SK-N-DZ (cell line): ENCODE measurements at regions not wholly inside any gene's neighbourhood (a gene's known extent, or its start where the extent isn't known, plus 50 kb on each side); places are given as distances from the start of the nearest gene placed in this dataset.
"Not testable (repeated sequence)": the region's sequence is repeated elsewhere in the genome, so short reads cannot be mapped to it uniquely, and the experiment has no call there.

ENCODE experiments used
- DNase-seq: peaks from one replicate; pipeline ENCODE4 v3.0.0-alpha.2; 2015; ENCODE audit warnings: low spot score

DNA sequence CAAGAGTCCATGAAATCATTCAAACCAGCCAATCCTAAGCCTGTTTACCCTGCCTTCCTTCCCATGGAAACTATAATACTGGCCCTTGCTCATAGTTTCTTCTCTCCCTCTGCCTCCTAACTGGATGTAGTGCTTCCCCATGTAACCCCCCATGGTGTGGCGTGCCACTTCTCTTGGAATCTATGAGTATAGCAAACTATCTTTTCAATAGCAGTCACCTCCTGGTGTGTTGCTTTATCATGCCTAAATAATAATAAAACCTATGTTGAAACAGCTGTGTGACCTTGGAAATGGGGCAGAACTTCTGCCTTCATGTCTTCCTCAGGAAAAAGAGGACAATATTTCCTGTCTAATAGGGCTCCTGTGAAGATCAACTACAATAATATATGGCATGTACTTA, 234.8 kb upstream of the EDNRA start:
- DNase-seq = no peak

DNA sequence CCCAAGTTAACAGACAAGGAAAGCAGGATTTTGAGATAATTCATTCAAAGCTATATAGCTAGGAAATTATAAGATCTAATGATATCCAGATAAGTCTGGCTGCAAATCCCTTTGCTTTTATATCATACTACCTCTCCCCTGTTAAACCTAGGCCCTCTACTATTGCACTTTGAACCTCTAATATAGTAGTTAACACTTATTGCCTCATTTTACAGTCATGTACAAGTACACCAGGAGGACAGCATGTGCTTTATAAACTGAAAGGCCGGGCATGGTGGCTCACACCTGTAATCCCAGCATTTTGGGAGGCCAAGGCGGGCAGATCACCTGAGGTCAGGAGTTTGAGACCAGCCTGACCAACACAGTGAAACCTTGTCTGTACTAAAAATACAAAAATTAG, 234.4 kb upstream of the EDNRA start:
- DNase-seq = not testable (repeated sequence)

DNA sequence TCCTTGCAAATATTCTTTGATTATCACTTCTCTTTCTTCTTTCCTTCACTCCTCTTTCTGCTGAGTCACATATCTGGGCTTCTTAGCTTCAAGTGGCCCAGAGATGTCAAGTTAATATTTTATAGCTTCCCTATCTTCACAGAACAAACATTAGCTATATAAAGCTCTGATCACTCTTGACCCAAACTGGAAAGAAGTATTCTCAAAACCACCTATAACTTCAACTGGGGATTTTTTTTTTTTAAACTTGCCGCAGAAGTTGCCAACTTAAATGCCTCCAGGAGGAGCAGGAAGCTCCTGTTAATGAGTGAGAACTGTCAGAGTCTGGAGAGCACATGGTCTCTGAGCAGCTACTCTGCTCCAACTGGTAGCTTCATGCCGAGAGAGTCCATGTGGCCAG, 233.3 kb upstream of the EDNRA start:
- no peak for DNase-seq

DNA sequence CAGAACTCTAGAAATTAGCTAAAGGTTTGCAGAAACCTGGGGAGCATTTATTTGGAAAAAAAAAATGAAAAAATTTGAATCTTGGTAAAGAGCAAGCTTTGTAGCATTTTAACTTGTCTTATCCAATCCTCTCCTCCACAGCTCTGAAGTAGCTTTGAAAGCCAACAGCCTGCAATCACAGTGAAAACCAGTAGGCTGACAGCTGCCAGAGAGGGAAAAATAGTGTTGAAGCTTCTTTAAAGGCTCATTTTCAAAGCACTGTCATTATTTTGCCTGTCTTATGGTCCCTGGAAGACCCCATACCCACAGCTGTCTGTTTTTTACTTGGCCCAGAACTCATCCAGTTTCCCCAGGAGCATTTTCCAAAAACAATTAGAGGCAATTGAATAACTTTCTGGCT, 230.8 kb upstream of the EDNRA start:
- DNase-seq = no peak

DNA sequence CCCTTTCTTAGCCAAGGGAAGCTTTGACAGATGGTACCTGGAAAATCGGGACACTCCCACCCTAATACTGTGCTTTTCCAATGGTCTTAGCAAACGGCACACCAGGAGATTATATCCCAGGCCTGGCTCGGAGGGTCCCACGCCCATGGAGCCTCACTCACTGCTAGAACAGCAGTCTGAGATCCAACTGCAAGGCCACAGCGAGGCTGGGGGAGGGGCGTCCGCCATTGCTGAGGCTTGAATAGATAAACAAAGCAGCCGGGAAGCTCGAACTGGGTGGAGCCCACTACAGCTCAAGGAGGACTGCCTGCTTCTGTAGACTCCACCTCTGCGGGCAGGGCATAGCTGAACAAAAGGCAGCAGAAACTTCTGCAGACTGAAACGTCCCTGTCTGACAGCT, 225.6 kb upstream of the EDNRA start:
- DNase-seq = not testable (repeated sequence)

DNA sequence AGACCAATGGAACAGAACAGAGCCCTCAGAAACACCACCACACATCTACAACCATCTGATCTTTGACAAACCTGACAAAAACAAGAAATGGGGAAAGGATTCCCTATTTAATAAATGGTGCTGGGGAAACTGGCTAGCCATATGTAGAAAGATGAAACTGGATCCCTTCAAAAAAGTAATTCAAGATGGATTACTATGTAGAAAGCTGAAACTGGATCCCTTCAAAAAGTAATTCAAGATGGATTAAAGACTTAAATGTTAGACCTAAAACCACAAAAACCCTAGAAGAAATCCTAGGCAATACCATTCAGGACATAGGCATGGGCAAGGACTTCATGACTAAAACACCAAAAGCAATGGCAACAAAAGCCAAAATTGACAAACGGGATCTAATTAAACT, 221.6 kb upstream of the EDNRA start:
- not testable (repeated sequence) for DNase-seq

DNA sequence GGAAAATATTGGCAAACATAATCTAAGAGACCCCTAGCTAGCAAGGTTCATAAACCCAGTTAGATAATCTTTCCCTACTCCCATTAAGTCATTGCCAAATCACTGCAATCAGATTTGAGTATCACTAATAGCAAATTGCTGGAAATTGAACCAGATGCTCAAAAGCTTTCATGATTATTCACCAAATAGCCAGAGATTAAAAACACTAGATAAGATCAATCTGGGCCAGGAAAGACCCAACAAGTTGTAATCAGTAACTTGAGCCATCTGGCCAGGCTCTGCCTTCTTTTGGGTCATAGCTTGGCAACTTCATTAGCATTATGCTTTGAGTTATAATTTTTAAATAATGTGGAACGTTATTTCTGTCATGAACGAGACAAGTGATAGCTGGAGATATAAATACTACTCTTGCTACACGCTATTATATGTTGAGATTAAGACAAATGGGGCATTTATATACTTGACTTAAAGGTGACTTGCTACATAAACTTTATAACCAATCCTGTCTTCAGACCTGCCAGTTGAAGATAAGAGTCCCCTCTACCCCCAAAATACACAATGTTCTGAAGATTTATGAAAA, 196.6 kb upstream of the EDNRA start:
- DNase-seq = no peak

DNA sequence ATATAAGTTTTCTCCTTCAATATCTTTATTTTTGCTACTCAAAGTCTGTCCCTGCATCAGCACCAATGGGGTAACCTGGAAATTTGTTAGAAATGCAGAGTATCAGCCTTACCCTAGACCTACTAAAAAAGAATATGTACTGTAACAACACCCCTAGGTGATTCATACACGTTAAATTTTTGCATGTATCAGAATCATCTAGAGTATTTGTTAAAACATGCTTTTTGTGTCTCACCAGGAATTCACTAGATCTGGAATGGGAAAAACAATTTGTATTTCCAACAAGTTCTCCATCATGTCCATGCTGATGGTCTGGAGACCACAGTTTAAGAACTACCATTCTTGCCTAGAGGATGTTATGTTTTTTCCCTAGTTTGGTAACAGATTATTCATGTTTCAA, 196.0 kb upstream of the EDNRA start:
- DNase-seq = no peak

DNA sequence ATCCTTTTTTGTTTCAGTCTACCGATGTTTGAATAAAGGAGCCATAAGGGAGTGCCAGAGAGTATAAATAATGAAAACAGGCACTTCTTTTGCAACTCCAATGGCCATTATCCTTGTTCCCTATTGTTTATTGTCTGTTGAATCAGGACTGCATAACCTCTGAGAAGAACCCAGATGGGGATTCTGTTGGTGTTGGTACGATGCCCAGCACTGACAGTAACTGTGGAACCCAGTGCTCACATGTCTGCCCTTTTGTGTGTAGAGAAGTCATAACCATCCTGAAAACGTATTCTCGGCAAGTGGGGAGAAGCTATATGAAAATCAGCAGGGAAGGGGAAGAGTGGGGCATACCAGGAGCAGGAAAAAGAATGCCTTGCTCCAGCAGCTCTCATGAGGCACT, 195.1 kb upstream of the EDNRA start:
- DNase-seq = no peak

DNA sequence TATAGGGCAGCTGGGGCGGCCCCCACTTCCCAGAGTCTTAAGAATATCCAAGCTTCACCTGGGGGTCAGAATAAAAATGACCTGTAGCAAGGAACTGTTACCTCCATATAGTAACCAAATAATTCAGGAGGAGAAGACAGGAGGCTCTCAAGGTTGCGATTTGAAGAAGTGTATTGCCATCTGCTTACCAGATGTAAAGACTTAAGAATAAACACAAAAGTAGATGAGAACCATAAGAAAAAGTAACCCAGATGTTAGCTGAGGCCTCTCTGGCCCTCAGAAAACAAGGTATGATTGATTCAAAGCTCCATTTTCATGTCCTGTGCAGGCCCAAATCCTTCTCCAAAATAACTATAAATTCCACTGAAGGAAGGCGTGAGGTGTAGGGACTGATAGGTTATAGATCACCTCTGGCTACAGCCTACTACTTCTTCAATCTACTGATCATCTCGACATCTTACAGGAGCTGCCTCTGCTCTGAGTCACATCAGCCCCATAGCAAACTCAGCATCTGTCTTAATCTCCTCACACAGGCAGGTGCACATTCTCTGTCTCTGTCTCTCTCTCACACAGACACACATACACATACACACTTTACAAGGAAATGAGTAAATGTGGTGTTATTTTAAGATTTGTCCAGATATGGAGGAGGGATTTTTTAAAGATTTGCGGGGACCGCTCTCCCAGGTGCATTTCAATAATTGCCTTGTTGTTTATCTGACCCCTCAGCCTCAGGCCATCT, 193.9 kb upstream of the EDNRA start:
- no peak for DNase-seq

DNA sequence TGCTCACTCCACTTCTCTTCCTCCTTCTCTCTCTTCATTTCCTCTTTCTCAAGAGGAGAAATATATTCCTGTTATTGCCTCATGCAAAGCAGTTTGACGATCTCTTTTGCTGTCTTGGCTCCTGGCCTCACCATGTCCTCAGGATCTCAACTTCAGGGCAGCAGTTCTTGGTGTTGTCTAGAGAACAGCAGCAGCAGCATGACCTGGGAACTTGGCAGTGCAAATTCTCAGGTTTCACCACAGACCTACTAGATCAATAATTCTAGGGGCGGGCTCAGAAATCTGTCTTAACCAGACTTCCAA, 193.4 kb upstream of the EDNRA start:
- no peak for DNase-seq

DNA sequence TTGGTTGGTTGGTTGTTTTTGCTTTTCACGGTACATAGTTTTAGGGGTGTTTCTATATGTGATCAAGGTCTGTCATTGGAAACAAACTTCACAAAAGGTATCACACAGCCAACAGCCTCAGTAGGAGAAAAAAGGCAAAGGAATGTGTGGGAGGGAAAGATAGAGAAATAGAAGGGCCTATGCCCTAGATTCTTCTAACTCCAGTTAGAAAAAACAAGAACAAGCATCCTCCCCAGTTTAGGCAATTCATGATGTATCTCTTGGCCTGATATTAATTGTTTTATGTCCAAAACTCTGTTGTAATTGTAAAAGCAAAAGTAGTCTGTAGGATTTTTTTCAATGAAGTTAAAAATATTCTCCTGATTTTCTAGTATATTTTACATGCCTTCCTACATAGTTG, 192.4 kb upstream of the EDNRA start:
- no peak for DNase-seq

DNA sequence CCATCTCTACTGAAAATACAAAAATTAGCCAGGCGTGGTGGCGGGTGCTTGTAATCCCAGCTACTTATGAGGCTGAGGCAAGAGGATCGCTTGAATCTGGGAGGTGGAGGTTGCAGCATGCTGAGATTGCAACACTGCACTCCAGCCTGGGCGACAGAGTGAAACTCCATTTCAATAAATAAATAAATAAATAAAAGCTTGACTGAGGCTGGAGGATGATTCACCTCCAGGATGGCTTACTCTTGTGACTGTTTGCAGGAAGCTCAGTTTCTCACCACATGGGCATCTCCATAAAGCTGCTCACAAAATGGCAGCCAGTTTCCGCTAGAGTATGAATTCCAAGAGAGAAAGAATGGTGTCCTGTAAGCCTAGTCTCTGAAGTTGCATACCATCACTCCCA, 191.7 kb upstream of the EDNRA start:
- DNase-seq = no peak

DNA sequence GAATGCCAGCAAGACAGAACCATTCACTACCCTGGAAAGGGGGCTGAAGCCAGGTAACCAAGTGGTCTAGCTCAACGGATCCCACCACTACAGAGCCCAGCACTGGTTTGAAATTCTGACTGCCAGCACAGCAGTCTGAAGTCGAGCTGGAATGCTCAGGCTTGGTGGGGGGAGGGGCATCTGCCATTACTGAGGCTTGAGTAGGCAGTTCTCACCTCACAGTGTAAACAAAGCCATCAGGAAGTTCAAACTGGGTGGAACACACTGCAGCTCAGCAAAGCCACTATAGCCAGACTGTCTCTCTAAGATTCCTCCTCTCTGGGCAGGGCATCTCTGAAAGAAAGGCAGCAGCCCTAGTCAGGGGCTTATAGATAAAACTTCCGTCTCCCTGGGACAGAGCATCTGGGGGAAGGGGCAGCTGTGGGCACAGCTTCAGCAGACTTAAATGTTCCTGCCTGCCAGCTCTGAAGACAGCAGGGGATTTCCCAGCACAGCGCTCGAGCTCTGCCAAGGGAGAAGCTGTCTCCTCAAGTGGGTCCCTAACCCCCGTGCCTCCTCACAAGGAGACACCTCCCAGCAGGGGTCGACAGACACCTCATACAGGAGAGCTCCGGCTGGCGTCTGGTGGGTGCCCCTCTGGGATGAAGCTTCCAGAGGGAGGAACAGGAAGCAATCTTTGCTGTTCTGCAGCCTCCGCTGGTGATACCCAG, 188.1 kb upstream of the EDNRA start:
- DNase-seq = not testable (repeated sequence)

DNA sequence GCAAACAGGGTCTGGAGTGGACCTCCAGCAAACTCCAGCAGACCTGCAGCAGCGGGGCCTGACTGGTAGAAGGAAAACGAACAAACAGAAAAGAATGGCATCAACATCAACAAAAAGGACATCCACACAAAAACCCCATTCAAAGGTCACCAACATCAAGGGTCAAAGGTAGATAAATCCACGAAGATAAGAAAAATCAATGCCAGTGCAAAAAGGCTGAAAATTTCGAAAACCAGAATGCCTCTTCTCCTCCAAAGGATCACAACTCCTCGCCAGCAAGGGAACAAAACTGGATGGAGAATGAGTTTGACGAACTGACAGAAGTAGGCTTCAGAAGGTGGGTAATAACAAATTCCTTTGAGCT, 187.6 kb upstream of the EDNRA start:
- not testable (repeated sequence) for DNase-seq

DNA sequence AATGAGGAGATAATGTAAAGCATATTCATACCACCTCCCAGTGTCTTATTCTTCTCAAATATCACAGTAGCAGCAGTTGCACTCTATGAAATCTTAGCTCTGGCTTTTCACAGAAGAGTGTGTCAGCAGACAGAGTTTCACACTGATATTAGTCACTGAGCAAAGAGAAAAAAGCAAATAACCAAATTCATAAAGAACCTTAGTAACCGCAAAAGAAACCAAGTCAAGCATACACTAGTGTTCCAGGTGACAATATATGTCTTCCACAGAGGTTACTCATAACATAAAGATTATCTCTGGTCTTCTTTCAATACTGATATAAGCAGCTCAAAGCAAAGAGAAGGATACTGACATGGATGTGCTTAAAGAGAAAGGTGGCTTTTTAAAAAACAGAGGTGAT, 181.7 kb upstream of the EDNRA start:
- no peak for DNase-seq

DNA sequence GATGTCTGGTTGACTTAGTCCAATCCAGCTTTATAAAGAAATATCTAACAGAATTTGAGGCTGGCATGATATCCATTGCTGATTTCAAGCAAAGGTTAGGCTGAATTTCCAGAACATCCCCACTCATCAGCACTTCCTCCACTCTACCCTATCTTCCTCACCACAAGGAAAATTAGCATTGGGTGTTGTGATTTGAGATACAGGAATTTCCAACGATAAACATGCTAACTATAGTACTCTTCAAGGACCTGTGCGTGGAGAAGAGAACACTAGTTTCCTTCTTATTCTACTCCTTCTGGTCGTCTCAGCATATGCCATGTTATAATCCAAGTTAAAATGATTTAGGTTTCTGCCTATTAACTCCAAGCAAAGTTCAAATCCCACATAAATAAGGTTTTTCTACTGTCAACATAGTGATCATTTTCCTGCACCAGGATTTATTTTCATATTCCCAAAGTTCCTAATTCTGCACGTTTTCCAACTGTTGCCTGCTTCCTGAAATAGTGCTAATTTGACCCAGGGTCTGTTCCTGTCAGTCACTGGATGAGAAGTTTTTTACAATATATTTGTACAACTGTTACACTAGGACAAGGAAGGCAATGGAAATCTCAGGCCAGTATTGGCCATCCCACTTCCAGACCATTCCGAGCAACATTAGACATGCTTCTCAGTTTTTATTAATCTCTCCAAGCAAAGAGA, 177.6 kb upstream of the EDNRA start:
- DNase-seq = no peak

DNA sequence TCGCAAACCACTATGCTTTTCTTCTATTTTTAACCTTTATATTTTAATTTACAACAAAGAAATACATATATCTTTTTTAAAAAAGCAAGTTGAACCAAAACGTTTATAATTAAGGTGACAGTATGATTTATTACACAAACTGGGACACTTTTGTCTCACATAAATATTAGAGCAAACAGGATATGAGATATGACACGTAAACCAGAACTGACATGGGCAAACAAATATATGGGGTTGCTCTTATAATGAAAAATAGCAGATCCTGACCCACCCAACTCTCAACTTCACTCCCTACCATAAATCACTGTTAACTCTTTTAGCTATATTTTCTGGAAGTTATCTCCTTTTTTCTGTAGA, 177.0 kb upstream of the EDNRA start:
- DNase-seq = no peak

DNA sequence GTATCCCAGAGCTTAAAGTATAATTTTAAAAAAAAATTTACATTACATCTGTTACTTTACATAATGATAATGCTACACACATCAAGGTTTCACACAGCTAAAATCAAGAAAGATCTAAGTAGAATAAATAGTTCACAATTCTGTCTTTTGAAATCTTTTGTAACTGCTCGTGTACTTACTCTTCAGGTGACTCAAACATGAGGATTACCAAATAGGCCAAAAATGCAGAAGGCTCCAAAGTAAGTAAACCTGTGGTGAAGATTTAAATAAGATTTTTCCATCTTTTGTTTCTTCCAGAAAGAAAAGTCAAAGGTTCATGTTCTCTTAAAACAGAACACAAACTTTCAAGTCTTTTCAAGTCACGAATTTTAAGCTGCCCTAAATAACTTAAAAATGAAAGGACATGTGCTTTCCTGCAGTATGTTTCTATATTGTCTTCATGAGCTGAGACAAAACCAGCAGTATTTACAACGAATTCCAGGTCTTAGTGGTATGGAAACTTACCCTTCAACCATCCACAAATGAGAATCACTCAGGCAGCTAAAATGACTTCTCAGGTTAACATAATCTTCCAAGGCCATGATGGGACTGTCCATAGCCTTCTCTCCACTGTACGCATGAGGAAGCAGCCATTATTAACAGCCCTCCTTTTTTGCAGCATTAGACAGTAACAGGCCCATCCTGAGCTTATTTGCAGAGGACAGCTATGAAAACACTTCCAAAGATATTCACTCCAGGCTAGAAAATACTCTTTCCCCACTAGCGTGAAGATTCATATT, 172.8 kb upstream of the EDNRA start:
- no peak for DNase-seq

DNA sequence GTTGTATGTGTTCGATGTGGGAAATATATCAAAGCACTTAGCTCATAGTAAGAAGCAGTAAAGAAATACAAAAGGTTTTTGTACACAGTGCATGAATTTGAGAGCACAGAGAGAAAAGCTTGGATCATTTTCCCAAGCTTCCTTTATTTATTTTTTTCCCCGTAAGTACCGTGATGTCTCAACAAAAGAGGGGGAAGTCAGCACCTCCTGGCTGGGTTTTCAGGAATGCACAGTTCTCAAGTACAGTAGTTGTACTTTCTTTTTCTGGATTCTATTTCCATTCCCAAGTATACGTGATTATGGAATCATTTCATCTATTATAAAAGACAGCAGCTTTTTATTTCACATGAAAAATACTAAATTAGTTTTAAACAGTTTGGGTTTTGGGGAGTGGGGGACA, 171.5 kb upstream of the EDNRA start:
- DNase-seq = no peak

DNA sequence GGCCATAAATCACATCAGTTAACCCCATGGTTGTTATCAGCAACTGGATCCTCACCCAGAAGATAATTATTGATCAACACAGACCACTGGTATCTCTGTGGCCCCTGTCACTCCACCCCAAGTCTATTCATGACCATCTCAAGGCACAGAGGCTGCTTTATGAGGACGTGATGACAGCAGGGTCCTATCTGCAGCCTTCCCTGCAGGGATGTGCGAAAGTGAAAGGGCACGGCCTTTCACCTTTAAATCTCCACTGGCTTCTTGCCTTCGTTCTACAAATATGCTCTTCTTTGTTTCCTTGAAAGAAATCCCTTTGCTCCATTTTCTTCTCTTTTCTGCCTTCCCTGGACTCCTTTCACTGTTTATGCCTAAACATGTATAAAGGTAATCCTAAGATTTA, 170.6 kb upstream of the EDNRA start:
- DNase-seq = no peak

DNA sequence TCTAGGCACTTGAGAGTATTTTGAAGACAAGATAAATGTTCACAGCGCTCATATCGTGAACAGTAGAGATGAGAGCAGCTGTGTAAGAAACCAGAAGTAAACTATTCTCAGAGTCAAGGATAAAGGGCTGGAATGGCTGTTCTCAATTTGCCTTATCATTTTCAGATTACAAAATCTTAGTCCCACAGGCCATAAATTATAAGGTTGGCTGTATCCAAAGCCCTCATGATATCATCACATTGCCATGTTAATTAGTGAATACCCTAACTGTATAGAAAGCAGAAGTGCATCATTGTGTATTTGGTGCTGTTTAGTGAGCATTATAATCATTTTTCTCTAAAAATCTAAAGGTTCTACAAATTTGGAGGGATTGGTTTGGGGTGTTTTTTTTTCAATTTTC, 168.9 kb upstream of the EDNRA start:
- DNase-seq = no peak
